SK-N-SH (cell line): ENCODE measurements at regions not wholly inside any gene's neighbourhood (a gene's known extent, or its start where the extent isn't known, plus 50 kb on each side); places are given as distances from the start of the nearest gene placed in this dataset.

Source experiments
- CTCF ChIA-PET: fragments of 300-600, 350-600 bp; formaldehyde crosslinking; extraction: SDS; loops from one replicate; lab custom pipeline; 2021; lab: Yijun Ruan, JAX
- POLR2A ChIA-PET: fragments of 350-600 bp; sonication (Branson Sonifier 250); formaldehyde crosslinking; extraction: SDS; loops from one replicate; lab custom pipeline; 2020; ENCODE audit warnings: antibody characterized with exemption, inconsistent platforms; lab: Yijun Ruan, JAX
- DNase-seq: peaks from one replicate; pipeline ENCODE4 v3.0.0; 2012
- H2AFZ ChIP-seq: fragments of 200-600 bp; sonication (generic); 2 replicates; pipeline ENCODE4 v1.8.1; 2016; ENCODE audit warnings: antibody characterized with exemption, mild to moderate bottlenecking, low read depth
- H3F3A ChIP-seq: fragments of 200-600 bp; sonication (generic); replicated peaks from 2 replicates; pipeline ENCODE3; 2016; ENCODE audit warnings: antibody characterized with exemption, mild to moderate bottlenecking; ENCODE audit not compliant: insufficient read depth
- H3K27ac ChIP-seq, 2 experiments: fragments of 200-500 bp in 1 of 2; fragments of 200-600 bp in 1 of 2; sonication (Bioruptor generic) in 1 of 2; sonication (generic), shearing (Covaris generic) in 1 of 2; 2 replicates each; pipeline versions ENCODE4 v1.5.1 to v1.6.1; 2014 to 2016; ENCODE audit warnings: low read depth in 2 of 2, inconsistent platforms in 1 of 2, low read length in 1 of 2, mild to moderate bottlenecking in 1 of 2, mixed read lengths in 1 of 2
- H3K27me3 ChIP-seq: fragments of 200-600 bp; sonication (generic), shearing (Covaris generic); 2 replicates; pipeline ENCODE4 v1.6.1; 2016; ENCODE audit warnings: mixed run types; ENCODE audit not compliant: insufficient read depth
- H3K36me3 ChIP-seq, 2 experiments: fragments of 200-500 bp in 1 of 2; fragments of 200-600 bp in 1 of 2; sonication (Bioruptor generic) in 1 of 2; sonication (generic) in 1 of 2; replicated peaks in 1 of 2; 2 replicates each; pipeline versions ENCODE3 to v1.5.1; 2014 to 2016; ENCODE audit warnings: low read length in 1 of 2, mild to moderate bottlenecking in 1 of 2; ENCODE audit not compliant: insufficient read depth in 2 of 2, control insufficient read depth in 1 of 2
- H3K4me1 ChIP-seq, 2 experiments: fragments of 200-500 bp in 1 of 2; fragments of 200-600 bp in 1 of 2; sonication (Bioruptor generic) in 1 of 2; sonication (generic), shearing (Covaris generic) in 1 of 2; 2 replicates each; pipeline versions ENCODE4 v1.5.1 to v1.6.1; 2014 to 2016; ENCODE audit warnings: low read depth in 1 of 2, low read length in 1 of 2, mixed run types in 1 of 2; ENCODE audit not compliant: insufficient read depth in 2 of 2, control insufficient read depth in 1 of 2
- H3K4me2 ChIP-seq: fragments of 200-600 bp; sonication (generic), shearing (Covaris generic); 2 replicates; pipeline ENCODE4 v1.6.1; 2017; ENCODE audit warnings: mixed run types
- H3K4me3 ChIP-seq, 2 experiments: fragments of 200-500 bp in 1 of 2; fragments of 200-600 bp in 1 of 2; sonication (Bioruptor generic) in 1 of 2; sonication (generic), shearing (Covaris generic) in 1 of 2; 2 replicates each; pipeline versions ENCODE4 v1.5.1 to v1.8.1; 2014 to 2016; ENCODE audit warnings: low read depth in 2 of 2, inconsistent platforms in 1 of 2, low read length in 1 of 2, mild to moderate bottlenecking in 1 of 2, mixed read lengths in 1 of 2, moderate library complexity in 1 of 2
- H3K79me2 ChIP-seq: fragments of 200-600 bp; sonication (generic); 2 replicates; pipeline ENCODE4 v1.8.1; 2017; ENCODE audit warnings: mild to moderate bottlenecking; ENCODE audit not compliant: insufficient read depth
- H3K9ac ChIP-seq: fragments of 200-600 bp; sonication (generic); 2 replicates; pipeline ENCODE4 v1.6.1; 2017; ENCODE audit warnings: mixed run types
- H3K9me2 ChIP-seq: fragments of 200-600 bp; sonication (generic); 2 replicates; pipeline ENCODE4 v1.6.1; 2017; ENCODE audit warnings: mixed run types
- H3K9me3 ChIP-seq: fragments of 200-600 bp; sonication (generic); 2 replicates; pipeline ENCODE4 v1.6.1; 2017; ENCODE audit warnings: mixed run types, mild to moderate bottlenecking, moderate library complexity
- H4K20me1 ChIP-seq: fragments of 200-600 bp; sonication (generic); 2 replicates; pipeline ENCODE4 v1.6.1; 2017; ENCODE audit warnings: mild to moderate bottlenecking, mixed run types; ENCODE audit not compliant: insufficient read depth
- ELF1 ChIP-seq: IDR thresholded peaks from 2 replicates; pipeline ENCODE4 v1.4.0; 2012
- EP300 ChIP-seq, 2 experiments: IDR thresholded peaks; 2 replicates each; pipeline versions ENCODE4 v1.4.0 to v1.6.1; 2012; ENCODE audit warnings: borderline replicate concordance in 1 of 2, low read depth in 1 of 2, low read length in 1 of 2
- EZH2phosphoT487 ChIP-seq: fragments of 200-600 bp; sonication (generic); IDR thresholded peaks from 2 replicates; pipeline ENCODE4 v1.6.1; 2017; ENCODE audit warnings: low read depth, mixed run types, mild to moderate bottlenecking, antibody characterized with exemption, moderate library complexity, borderline replicate concordance
- FOSL2 ChIP-seq: IDR thresholded peaks from 2 replicates; pipeline ENCODE4 v1.4.0; 2012; ENCODE audit warnings: low read depth, mild to moderate bottlenecking, moderate library complexity, borderline replicate concordance
- JUND ChIP-seq: IDR thresholded peaks from 2 replicates; pipeline ENCODE4 v1.4.0; 2012
- NFIC ChIP-seq: IDR thresholded peaks from 2 replicates; pipeline ENCODE4 v1.4.0; 2012; ENCODE audit warnings: borderline replicate concordance
- POLR2AphosphoS5 ChIP-seq: IDR thresholded peaks from 2 replicates; pipeline ENCODE4 v1.6.1; 2012; ENCODE audit warnings: low read depth, low read length
- REST ChIP-seq: IDR thresholded peaks from 2 replicates; pipeline ENCODE4 v1.6.1; 2012; ENCODE audit warnings: mild to moderate bottlenecking, low read depth, low read length, moderate library complexity
- TAF1 ChIP-seq: IDR thresholded peaks from 2 replicates; pipeline ENCODE4 v1.6.1; 2012; ENCODE audit warnings: low read depth, mild to moderate bottlenecking, low read length, moderate library complexity, borderline replicate concordance
- TCF12 ChIP-seq: IDR thresholded peaks from 2 replicates; pipeline ENCODE4 v1.4.0; 2012
- YY1 ChIP-seq: IDR thresholded peaks from 2 replicates; pipeline ENCODE4 v1.4.0; 2012; ENCODE audit warnings: low read depth, mild to moderate bottlenecking
- WGBS: methylation state at CpG from one replicate; pipeline ENCODE4 v1.1.6; 2017; ENCODE audit warnings: low lambda C conversion rate; 5-methylcytosine and 5-hydroxymethylcytosine counted together
- TF ChIP-seq, protein P1 (sequence below): fragments of 200-600 bp; sonication (generic); IDR thresholded peaks from 2 replicates; pipeline ENCODE4 v1.6.1; 2017; ENCODE audit warnings: antibody characterized with exemption, mild to moderate bottlenecking, moderate library complexity

GRCh38 chr5:34551911-34552433, 104.2 kb upstream of the RAI14 start:
- peak overlapping the region; percentile 14; the same call in 1 of the 2 replicates for H2AFZ ChIP-seq
- H3F3A ChIP-seq, result no peaks in the 10 kb centered on the region
- ChIA-PET CTCF (no interaction called here), POLR2A (no interaction called here)
- WGBS, result 82% methylated on average over 4 of the region's 4 CpGs
- no peak overlapping the region for H3K27ac ChIP-seq
- no peaks in the 10 kb centered on the region for H3K9me3 ChIP-seq
- no peak overlapping the region for H3K9ac ChIP-seq
- no peaks in the 10 kb centered on the region for H4K20me1 ChIP-seq
- TF ChIP-seq EP300 (IDR thresholded peaks at IDR 0.05; ENCODE audit: borderline replicate concordance in 1 of 2, low read depth in 1 of 2, low read length in 1 of 2), result no peak
- TF ChIP-seq FOSL2, result no peak
- TF ChIP-seq EZH2phosphoT487, result no peak
- TF ChIP-seq TCF12, result no peak
- TF ChIP-seq POLR2AphosphoS5, result no peak
- TF ChIP-seq TAF1, result no peak
- no peak for TF ChIP-seq NFIC
- no peak for TF ChIP-seq YY1
- TF ChIP-seq, protein P1, sequence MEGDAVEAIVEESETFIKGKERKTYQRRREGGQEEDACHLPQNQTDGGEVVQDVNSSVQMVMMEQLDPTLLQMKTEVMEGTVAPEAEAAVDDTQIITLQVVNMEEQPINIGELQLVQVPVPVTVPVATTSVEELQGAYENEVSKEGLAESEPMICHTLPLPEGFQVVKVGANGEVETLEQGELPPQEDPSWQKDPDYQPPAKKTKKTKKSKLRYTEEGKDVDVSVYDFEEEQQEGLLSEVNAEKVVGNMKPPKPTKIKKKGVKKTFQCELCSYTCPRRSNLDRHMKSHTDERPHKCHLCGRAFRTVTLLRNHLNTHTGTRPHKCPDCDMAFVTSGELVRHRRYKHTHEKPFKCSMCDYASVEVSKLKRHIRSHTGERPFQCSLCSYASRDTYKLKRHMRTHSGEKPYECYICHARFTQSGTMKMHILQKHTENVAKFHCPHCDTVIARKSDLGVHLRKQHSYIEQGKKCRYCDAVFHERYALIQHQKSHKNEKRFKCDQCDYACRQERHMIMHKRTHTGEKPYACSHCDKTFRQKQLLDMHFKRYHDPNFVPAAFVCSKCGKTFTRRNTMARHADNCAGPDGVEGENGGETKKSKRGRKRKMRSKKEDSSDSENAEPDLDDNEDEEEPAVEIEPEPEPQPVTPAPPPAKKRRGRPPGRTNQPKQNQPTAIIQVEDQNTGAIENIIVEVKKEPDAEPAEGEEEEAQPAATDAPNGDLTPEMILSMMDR, result no peak
- H3K4me1 ChIP-seq, result no peaks in the 10 kb centered on the region; a peak in 1 of 4 replicates
- H3K4me2 ChIP-seq, result no peak overlapping the region
- H3K4me3 ChIP-seq, result no peak overlapping the region
- no peak for DNase-seq
- no peaks in the 10 kb centered on the region for H3K79me2 ChIP-seq
- H3K9me2 ChIP-seq, result no peaks in the 10 kb centered on the region
- H3K27me3 ChIP-seq, result no peaks in the 10 kb centered on the region
- H3K36me3 ChIP-seq, result no peaks in the 10 kb centered on the region

GRCh38 chr5:34552686-34553085, 103.4 kb upstream of the RAI14 start:
- WGBS, result 54% methylated on average over 3 of the region's 3 CpGs
- no peaks in the 10 kb centered on the region for H4K20me1 ChIP-seq
- no peaks in the 10 kb centered on the region for H3K9me3 ChIP-seq
- no peaks in the 10 kb centered on the region for H3F3A ChIP-seq
- ChIA-PET POLR2A (no interaction called here), CTCF (interaction anchor here (1.0 kb wide), 1 partner anchor 346 kb away, joined by 4 read pairs; no protein-coding TSS in a partner anchor)
- TF ChIP-seq JUND (no peak), ELF1 (no peak), REST (peak; percentile 92), TCF12 (no peak), FOSL2 (no peak)
- no peak for DNase-seq
- no peak overlapping the region for H3K27ac ChIP-seq
- no peaks in the 10 kb centered on the region for H3K9me2 ChIP-seq
- no peaks in the 10 kb centered on the region for H3K27me3 ChIP-seq
- H3K36me3 ChIP-seq, result no peaks in the 10 kb centered on the region
- no peak overlapping the region for H3K9ac ChIP-seq
- no peak overlapping the region for H3K4me3 ChIP-seq
- no peak overlapping the region for H3K4me2 ChIP-seq
- no peaks in the 10 kb centered on the region; a peak in 1 of 4 replicates for H3K4me1 ChIP-seq
- no peaks in the 10 kb centered on the region for H3K79me2 ChIP-seq
- no peak overlapping the region for H2AFZ ChIP-seq
